ENCODE measurements at regions not wholly inside any gene's neighbourhood (a gene's known extent, or its start where the extent isn't known, plus 50 kb on each side); places are given as distances from the start of the nearest gene placed in this dataset.

DNA sequence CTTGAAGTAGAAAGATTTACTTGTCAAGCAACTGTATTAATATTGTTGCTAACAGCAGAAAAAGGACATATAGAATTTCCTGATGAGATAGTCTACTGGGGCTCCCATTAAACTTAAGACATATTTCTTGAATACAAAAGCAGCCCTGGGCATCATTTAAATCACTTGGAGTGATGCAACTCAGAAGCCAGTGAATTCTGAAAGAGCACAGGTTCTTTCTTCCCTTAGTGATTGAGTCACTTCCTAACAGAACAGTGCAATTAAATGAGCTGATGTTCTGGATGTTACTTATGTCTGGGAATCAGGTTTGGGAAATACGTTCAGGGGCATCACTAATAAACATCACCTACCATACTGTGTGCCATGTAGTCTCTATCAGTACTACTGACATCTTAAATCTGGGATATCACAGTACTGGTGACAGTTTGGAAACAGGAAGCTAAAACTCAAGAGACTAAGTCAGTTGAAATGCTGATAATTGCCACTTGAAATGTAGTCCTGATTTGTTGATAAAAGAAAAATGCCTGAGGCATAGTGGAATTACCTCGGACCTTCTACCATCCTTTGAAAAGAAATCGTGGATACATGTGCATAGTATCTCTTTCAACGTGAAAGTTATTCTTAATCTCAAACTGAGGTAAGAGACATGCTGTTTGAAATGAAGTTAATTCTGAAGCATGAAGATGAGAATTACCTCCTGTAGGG lies 249.2 kb upstream of the GPRIN3 start:
- no peak for DNase-seq (ENCODE audit: low read depth)
- no peak overlapping the region for H3K4me3 ChIP-seq (ENCODE audit: low read depth, low read length)
- in situ Hi-C loops (cut with HindIII; ENCODE audit: low sequenced_read_pairs) = no loop called here
- TF ChIP-seq, protein P1, sequence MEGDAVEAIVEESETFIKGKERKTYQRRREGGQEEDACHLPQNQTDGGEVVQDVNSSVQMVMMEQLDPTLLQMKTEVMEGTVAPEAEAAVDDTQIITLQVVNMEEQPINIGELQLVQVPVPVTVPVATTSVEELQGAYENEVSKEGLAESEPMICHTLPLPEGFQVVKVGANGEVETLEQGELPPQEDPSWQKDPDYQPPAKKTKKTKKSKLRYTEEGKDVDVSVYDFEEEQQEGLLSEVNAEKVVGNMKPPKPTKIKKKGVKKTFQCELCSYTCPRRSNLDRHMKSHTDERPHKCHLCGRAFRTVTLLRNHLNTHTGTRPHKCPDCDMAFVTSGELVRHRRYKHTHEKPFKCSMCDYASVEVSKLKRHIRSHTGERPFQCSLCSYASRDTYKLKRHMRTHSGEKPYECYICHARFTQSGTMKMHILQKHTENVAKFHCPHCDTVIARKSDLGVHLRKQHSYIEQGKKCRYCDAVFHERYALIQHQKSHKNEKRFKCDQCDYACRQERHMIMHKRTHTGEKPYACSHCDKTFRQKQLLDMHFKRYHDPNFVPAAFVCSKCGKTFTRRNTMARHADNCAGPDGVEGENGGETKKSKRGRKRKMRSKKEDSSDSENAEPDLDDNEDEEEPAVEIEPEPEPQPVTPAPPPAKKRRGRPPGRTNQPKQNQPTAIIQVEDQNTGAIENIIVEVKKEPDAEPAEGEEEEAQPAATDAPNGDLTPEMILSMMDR (IDR thresholded peaks at IDR 0.05; ENCODE audit: low read depth, low read length, missing control alignments) = no peak

DNA sequence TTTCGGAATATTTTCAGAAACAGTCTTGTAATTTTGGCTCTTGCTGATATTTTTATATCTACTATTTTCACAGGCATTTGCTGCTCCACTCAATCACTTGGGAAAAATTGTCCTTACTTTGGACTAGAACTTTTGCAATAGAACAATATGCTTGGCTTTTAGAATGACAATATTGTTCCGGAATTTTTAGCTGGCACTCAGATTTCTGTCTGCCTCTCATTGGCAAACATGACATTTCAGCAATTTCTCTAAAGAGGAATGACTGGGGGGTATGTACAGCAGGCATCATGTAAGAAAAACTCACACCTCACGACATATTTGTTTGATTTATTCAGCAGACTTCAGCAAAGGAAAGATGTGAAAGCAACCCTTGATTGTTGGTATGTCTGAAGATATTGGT lies 243.6 kb upstream of the GPRIN3 start:
- H3K4me3 ChIP-seq (ENCODE audit: low read depth, low read length) = no peak overlapping the region
- no peak for DNase-seq (ENCODE audit: low read depth)
- in situ Hi-C loops (cut with HindIII; ENCODE audit: low sequenced_read_pairs) = no loop called here
- TF ChIP-seq, protein P1 (IDR thresholded peaks at IDR 0.05; ENCODE audit: low read depth, low read length, missing control alignments) = no peak

DNA sequence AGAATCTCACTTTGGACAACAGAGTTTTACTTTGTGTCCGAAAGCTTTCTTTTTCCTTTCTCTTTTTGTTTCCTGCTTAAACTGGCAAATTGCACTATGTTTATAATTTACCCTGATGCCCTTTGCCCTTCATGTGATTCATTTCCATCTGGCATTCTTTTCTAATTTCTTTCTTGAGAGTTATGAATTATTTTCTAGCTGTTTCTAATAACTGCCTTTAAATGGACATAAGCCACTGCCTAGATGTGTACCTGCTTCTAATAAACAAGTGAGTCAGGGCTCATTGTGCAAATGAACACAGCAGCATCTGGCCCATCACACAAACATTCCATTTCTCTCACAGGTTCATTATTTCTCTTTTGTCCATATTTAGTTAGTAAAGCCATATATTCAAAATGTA lies 242.3 kb upstream of the GPRIN3 start:
- no peak overlapping the region for H3K4me3 ChIP-seq (ENCODE audit: low read depth, low read length)
- no peak for DNase-seq (ENCODE audit: low read depth)
- in situ Hi-C loops (cut with HindIII; ENCODE audit: low sequenced_read_pairs) = no loop called here
- TF ChIP-seq, protein P1 (IDR thresholded peaks at IDR 0.05; ENCODE audit: low read depth, low read length, missing control alignments) = no peak

DNA sequence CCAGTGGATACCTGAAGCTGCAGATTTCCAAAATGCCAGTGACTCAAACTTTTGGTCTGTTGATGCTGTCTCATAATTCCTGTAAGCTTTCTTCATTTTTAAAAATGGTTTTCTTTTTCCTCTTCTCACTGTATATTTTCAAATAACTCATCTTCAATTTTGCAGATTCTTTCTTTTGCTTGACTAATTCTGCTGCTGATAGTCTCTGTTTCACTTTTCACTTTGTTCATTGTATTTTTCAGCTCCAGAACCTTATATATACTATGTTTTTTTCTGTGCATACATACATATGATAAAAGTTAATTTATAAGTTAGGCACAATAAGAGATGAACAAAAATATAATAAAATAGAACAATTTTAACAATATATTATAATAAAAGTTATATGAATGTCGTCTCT lies 237.7 kb upstream of the GPRIN3 start:
- TF ChIP-seq, protein P1 (IDR thresholded peaks at IDR 0.05; ENCODE audit: low read depth, low read length, missing control alignments) = no peak
- in situ Hi-C loops (cut with HindIII; ENCODE audit: low sequenced_read_pairs) = no loop called here
- no peak overlapping the region for H3K4me3 ChIP-seq (ENCODE audit: low read depth, low read length)
- DNase-seq (ENCODE audit: low read depth) = no peak

DNA sequence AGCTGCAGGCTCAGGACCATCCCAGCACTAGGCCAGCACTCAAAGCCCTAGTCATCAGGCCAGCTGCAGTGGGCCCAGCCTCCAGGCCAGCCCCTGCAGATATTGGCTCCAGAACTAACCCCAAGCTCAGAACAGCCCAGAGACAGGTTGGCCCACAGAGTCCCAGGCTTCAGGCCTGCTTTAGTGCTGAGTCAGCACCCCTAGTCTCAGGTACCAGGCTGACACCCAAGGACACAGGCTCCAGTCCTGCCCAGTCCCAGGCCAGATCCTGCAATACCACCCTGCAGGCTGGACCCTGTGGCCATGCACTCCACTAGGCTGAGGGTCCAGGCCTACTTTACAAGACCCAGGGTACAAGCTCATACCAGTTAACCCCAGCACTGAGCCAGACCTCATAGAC lies 234.4 kb upstream of the GPRIN3 start:
- no peak for DNase-seq (ENCODE audit: low read depth)
- no peak overlapping the region for H3K4me3 ChIP-seq (ENCODE audit: low read depth, low read length)
- in situ Hi-C loops (cut with HindIII; ENCODE audit: low sequenced_read_pairs) = no loop called here
- TF ChIP-seq, protein P1 (IDR thresholded peaks at IDR 0.05; ENCODE audit: low read depth, low read length, missing control alignments) = no peak

DNA sequence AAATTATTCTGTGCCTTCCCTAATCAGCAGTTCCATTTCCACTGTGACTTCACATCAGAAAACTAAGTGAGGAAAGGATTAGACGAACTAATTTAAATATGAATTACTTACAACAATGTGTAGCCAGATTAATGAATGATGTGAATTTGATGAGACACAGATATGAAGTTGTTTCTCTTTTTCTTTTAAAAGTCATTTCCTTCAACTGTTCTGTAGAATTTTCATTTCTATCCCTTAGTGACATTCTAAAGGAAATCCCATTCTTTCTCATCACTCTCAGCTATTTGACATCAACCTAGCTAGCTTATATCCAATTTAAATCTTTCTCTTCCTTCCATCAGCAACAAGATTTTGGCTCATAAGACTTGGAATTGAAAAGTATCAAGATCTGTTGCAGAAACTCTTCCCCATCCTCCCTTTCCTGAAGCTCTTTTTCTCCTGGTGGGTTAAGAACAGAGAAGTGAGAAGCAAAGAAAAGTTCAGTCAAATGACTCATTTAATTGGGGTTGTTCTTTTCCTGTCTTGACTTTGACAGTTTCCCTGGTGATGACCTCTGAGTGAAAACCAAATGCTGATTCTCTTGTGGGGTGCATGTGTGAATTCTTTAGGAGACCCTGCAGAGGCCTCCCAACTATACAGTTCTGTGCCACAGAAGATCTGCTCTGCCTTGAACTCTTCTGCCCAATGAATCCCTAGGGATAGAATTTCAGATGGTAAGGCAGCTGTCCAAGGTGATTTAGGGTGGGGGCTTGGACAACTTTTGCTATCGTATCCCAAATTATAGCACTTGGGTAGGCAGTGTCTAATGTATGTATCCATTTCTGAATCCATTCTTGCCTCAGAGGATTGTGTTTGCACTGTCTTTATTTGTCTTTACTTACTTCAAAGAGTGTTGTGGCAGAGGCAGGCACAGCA lies 232.5 kb upstream of the GPRIN3 start:
- no peak for DNase-seq (ENCODE audit: low read depth)

More for the DNA sequence above, 232.5 kb upstream of the GPRIN3 start:
- TF ChIP-seq, protein P1 (IDR thresholded peaks at IDR 0.05; ENCODE audit: low read depth, low read length, missing control alignments) = no peak
- in situ Hi-C loops (cut with HindIII; ENCODE audit: low sequenced_read_pairs) = no loop called here
- H3K4me3 ChIP-seq (ENCODE audit: low read depth, low read length) = no peak overlapping the region

Measured in astrocyte of the cerebellum (primary cell).